ENCODE measurements at regions not wholly inside any gene's neighbourhood (a gene's known extent, or its start where the extent isn't known, plus 50 kb on each side); places are given as distances from the start of the nearest gene placed in this dataset.
A peak's percentile ranks its signal among the peaks of the same experiment; 100 is the strongest.

GRCh38 chr12:40559865-40560264, 132.4 kb upstream of the CNTN1 start:
- no peak for DNase-seq

- DNase-seq = no peak
These were observed 131.4 kb upstream of the CNTN1 start for GRCh38 chr12:40560848-40561247.

- no peak for DNase-seq
These were observed 130.8 kb upstream of the CNTN1 start for GRCh38 chr12:40561395-40561966.

- DNase-seq = peak; percentile 78
These were observed 127.1 kb upstream of the CNTN1 start for GRCh38 chr12:40565029-40565633.

GRCh38 chr12:40566271-40566670, 126.0 kb upstream of the CNTN1 start:
- peak; percentile 50 for DNase-seq

GRCh38 chr12:40569626-40570179, 122.5 kb upstream of the CNTN1 start:
- no peak for DNase-seq

- DNase-seq = no peak
These were observed 119.2 kb upstream of the CNTN1 start for GRCh38 chr12:40573024-40573423.

GRCh38 chr12:40575987-40576386, 116.3 kb upstream of the CNTN1 start:
- no peak for DNase-seq

- DNase-seq = no peak
These were observed 114.4 kb upstream of the CNTN1 start for GRCh38 chr12:40577834-40578233.

GRCh38 chr12:40579687-40580086, 112.6 kb upstream of the CNTN1 start:
- no peak for DNase-seq

- peak; percentile 17 for DNase-seq
These were observed 111.9 kb upstream of the CNTN1 start for GRCh38 chr12:40580346-40580745.

GRCh38 chr12:40581889-40582288, 110.3 kb upstream of the CNTN1 start:
- DNase-seq = no peak

GRCh38 chr12:40583743-40584142, 108.5 kb upstream of the CNTN1 start:
- no peak for DNase-seq

GRCh38 chr12:40584763-40585162, 107.5 kb upstream of the CNTN1 start:
- DNase-seq = no peak

- no peak for DNase-seq
These were observed 105.4 kb upstream of the CNTN1 start for GRCh38 chr12:40586823-40587222.

GRCh38 chr12:40587421-40587820, 104.8 kb upstream of the CNTN1 start:
- no peak for DNase-seq

- no peak for DNase-seq
These were observed 104.3 kb upstream of the CNTN1 start for GRCh38 chr12:40587970-40588369.

- no peak for DNase-seq
These were observed 95.1 kb upstream of the CNTN1 start for GRCh38 chr12:40597133-40597532.

- DNase-seq = no peak
These were observed 94.2 kb upstream of the CNTN1 start for GRCh38 chr12:40598073-40598472.

GRCh38 chr12:40602562-40602961, 89.7 kb upstream of the CNTN1 start:
- DNase-seq = no peak

GRCh38 chr12:40614923-40615322, 77.3 kb upstream of the CNTN1 start:
- no peak for DNase-seq

GRCh38 chr12:40615590-40615989, 76.6 kb upstream of the CNTN1 start:
- DNase-seq = no peak

GRCh38 chr12:40616383-40616915, 75.8 kb upstream of the CNTN1 start:
- no peak for DNase-seq

GRCh38 chr12:40618636-40619035, 73.6 kb upstream of the CNTN1 start:
- DNase-seq = no peak

- no peak for DNase-seq
These were observed 71.6 kb upstream of the CNTN1 start for GRCh38 chr12:40620564-40621019.
